ENCODE measurements at regions not wholly inside any gene's neighbourhood (a gene's known extent, or its start where the extent isn't known, plus 50 kb on each side); places are given as distances from the start of the nearest gene placed in this dataset.

DNA sequence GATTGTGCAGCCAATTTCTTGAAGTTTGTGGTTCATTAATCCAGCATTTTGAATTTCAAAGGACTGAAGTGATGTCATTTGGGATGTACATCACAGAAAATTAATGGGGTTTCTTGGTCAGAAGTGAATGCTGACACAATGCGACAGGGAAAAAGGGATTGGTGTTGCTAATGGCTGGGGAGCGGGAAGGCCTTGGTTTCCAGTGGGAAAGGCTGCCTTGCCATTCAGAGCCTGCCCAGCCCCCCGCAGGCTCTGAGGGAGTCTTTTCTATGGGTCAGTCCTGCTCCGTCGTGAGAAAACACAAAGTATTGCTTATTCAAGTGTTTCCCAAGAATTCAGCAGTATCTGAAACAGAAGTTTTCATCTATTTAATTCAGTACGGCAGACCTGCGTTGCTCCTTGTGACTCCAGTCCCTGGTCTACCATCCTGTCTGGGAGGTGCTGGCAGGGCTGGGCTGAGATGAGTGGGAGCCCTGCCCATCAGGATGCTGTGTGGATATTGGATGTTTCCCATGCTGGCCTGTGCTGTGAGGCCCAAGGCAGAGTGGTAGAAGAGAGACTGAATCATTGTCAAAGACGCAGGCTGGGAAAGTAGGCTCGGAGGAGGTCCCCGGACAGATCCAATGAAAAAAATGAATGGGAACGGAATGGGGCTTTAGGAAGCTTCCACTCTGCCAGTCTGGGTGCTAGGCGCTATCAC is 111.2 kb upstream of the KLHL25 start:
- no peak overlapping the region for H3K27ac Mint-ChIP-seq (ENCODE audit: low read depth, unreplicated experiment)
- POLR2A ChIA-PET = no interaction called here
- intact Hi-C loops (cut with micrococcal nuclease) = no loop called here
- no TSS peak for BruUV-seq (replicated peaks)
- no peak overlapping the region for H3K4me3 Mint-ChIP-seq (ENCODE audit: unreplicated experiment)
- H3K4me1 Mint-ChIP-seq (ENCODE audit: insufficient read depth, unreplicated experiment) = no peaks in the 10 kb centered on the region
- CTCF ChIA-PET = no interaction called here
- peaks cover 68% of the 10 kb centered on the region for H3K27me3 Mint-ChIP-seq (ENCODE audit: insufficient read depth, unreplicated experiment)
- H3K36me3 Mint-ChIP-seq (ENCODE audit: insufficient read depth, unreplicated experiment) = no peaks in the 10 kb centered on the region
- no peak for DNase-seq (ENCODE audit: unreplicated experiment)
- no peaks in the 10 kb centered on the region for H3K9me3 Mint-ChIP-seq (ENCODE audit: unreplicated experiment)
- no peak for TF ChIP-seq CTCF (IDR thresholded peaks at IDR 0.05; ENCODE audit: unreplicated experiment)

DNA sequence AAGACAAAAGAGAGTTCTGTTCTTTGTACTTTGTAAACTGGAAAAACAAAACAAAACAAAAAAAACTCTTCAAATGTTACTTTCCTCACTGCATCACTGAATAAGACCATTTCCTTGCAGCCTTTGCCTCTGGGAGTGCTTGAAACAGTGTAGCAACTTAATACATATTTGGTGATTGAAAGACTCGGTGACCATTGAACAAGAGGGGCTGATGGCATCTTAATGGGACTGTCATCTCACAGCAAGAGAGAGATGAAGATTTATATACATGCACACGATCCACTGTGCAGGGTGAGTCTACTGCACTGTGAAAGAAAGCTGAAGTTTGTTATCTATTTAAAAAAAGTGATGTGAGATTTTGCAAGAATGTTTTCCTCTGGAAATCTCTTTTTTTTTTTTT is 111.9 kb upstream of the KLHL25 start:
- BruUV-seq (replicated peaks) = no TSS peak
- H3K9me3 Mint-ChIP-seq (ENCODE audit: unreplicated experiment) = no peaks in the 10 kb centered on the region
- no peaks in the 10 kb centered on the region for H3K36me3 Mint-ChIP-seq (ENCODE audit: insufficient read depth, unreplicated experiment)
- CTCF ChIA-PET = no interaction called here
- intact Hi-C loops (cut with micrococcal nuclease) = no loop called here
- no peak for DNase-seq (ENCODE audit: unreplicated experiment)
- POLR2A ChIA-PET = no interaction called here
- no peaks in the 10 kb centered on the region for H3K4me1 Mint-ChIP-seq (ENCODE audit: insufficient read depth, unreplicated experiment)
- TF ChIP-seq CTCF (IDR thresholded peaks at IDR 0.05; ENCODE audit: unreplicated experiment) = no peak
- H3K27me3 Mint-ChIP-seq (ENCODE audit: insufficient read depth, unreplicated experiment) = peaks cover 65% of the 10 kb centered on the region
- H3K4me3 Mint-ChIP-seq (ENCODE audit: unreplicated experiment) = no peak overlapping the region
- no peak overlapping the region for H3K27ac Mint-ChIP-seq (ENCODE audit: low read depth, unreplicated experiment)

DNA sequence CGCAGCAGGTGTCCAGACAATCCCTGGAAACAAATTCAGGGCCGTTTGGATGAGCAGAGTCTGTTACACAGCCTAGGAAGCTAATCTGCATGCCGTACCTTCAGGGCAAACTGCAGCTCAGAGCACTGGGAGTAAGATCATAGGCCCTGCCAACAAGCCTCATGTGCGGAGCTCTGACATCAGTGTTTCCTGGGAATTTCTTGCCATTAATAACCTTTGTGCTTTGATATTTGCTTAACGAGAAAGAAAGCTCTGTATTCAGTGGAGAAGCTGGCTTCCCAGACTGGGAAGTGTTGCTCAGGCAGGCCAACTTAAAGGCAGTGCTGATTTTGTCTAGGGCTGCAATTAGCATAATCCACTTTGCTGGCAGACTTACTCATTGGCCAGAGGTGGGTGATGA is 116.1 kb upstream of the KLHL25 start:
- Mint-ChIP-seq H3K27ac (ENCODE audit: low read depth, unreplicated experiment) (no peak overlapping the region), H3K4me3 (ENCODE audit: unreplicated experiment) (no peak overlapping the region), H3K27me3 (ENCODE audit: insufficient read depth, unreplicated experiment) (peaks cover 32% of the 10 kb centered on the region), H3K36me3 (ENCODE audit: insufficient read depth, unreplicated experiment) (no peaks in the 10 kb centered on the region), H3K4me1 (ENCODE audit: insufficient read depth, unreplicated experiment) (no peaks in the 10 kb centered on the region), H3K9me3 (ENCODE audit: unreplicated experiment) (no peaks in the 10 kb centered on the region)
- BruUV-seq (replicated peaks) = no TSS peak
- CTCF ChIA-PET = interaction anchor here (0.6 kb wide), 1 partner anchor 91 kb away, joined by 4 read pairs; no protein-coding TSS in a partner anchor
- no peak for TF ChIP-seq CTCF (IDR thresholded peaks at IDR 0.05; ENCODE audit: unreplicated experiment)
- POLR2A ChIA-PET = interaction anchor here (0.5 kb wide), 1 partner anchor 12 kb away, joined by 3 read pairs; no protein-coding TSS in a partner anchor
- intact Hi-C loops (cut with micrococcal nuclease) = loop anchor here (1.0 kb wide), 1 partner anchor 12 kb away; no protein-coding TSS in a partner anchor
- no peak for DNase-seq (ENCODE audit: unreplicated experiment)

DNA sequence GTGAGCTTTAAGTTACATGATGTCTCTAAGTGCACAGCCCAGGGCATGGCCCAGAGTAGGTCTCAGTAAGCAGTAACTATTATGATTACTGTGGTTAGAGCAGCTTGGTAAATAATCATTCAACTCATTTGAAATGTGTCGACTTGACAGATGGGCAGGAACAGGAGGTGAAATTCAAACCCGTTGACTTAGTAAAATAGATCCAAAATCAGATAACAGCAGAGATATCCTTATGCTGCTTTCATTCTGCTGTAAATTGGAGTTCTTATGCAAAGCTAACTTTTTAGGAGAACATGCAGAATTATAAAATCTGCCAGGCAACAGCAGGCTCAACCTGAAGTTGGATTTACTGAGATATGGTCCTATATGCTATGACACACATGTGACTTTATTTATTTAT is 118.7 kb upstream of the KLHL25 start:
- no peaks in the 10 kb centered on the region for H3K36me3 Mint-ChIP-seq (ENCODE audit: insufficient read depth, unreplicated experiment)
- TF ChIP-seq CTCF (IDR thresholded peaks at IDR 0.05; ENCODE audit: unreplicated experiment) = no peak
- POLR2A ChIA-PET = no interaction called here
- no peaks in the 10 kb centered on the region for H3K4me1 Mint-ChIP-seq (ENCODE audit: insufficient read depth, unreplicated experiment)
- H3K4me3 Mint-ChIP-seq (ENCODE audit: unreplicated experiment) = no peak overlapping the region
- no peaks in the 10 kb centered on the region for H3K9me3 Mint-ChIP-seq (ENCODE audit: unreplicated experiment)
- no peak for DNase-seq (ENCODE audit: unreplicated experiment)
- H3K27me3 Mint-ChIP-seq (ENCODE audit: insufficient read depth, unreplicated experiment) = peaks cover 24% of the 10 kb centered on the region
- CTCF ChIA-PET = interaction anchor here (0.7 kb wide), 1 partner anchor 35 kb away, joined by 4 read pairs; no protein-coding TSS in a partner anchor
- intact Hi-C loops (cut with micrococcal nuclease) = no loop called here
- H3K27ac Mint-ChIP-seq (ENCODE audit: low read depth, unreplicated experiment) = no peak overlapping the region
- no TSS peak for BruUV-seq (replicated peaks)

All from MCF 10A (cell line).